GM23338 (cell line): ENCODE measurements at regions not wholly inside any gene's neighbourhood (a gene's known extent, or its start where the extent isn't known, plus 50 kb on each side); places are given as distances from the start of the nearest gene placed in this dataset.

Experiments
- TF ChIP-seq, protein P1 (sequence below), 2 experiments: fragments of 200-600 bp in 1 of 2; sonication (generic) in 1 of 2; conservative IDR thresholded peaks; 2 replicates each; pipeline versions ENCODE4 v1.5.1 to v1.6.1; 2016 to 2017; ENCODE audit warnings: antibody characterized with exemption in 2 of 2, low read depth in 2 of 2, mild to moderate bottlenecking in 2 of 2, moderate library complexity in 1 of 2
- TF ChIP-seq, protein P2 (sequence below): IDR thresholded peaks from one replicate; pipeline ENCODE4 v1.6.1; 2018; ENCODE audit warnings: antibody characterized with exemption; ENCODE audit not compliant: unreplicated experiment

- TF ChIP-seq, protein P1, sequence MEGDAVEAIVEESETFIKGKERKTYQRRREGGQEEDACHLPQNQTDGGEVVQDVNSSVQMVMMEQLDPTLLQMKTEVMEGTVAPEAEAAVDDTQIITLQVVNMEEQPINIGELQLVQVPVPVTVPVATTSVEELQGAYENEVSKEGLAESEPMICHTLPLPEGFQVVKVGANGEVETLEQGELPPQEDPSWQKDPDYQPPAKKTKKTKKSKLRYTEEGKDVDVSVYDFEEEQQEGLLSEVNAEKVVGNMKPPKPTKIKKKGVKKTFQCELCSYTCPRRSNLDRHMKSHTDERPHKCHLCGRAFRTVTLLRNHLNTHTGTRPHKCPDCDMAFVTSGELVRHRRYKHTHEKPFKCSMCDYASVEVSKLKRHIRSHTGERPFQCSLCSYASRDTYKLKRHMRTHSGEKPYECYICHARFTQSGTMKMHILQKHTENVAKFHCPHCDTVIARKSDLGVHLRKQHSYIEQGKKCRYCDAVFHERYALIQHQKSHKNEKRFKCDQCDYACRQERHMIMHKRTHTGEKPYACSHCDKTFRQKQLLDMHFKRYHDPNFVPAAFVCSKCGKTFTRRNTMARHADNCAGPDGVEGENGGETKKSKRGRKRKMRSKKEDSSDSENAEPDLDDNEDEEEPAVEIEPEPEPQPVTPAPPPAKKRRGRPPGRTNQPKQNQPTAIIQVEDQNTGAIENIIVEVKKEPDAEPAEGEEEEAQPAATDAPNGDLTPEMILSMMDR (conservative IDR thresholded peaks at IDR 0.05; ENCODE audit: low read depth in 2 of 2) = no peak
- TF ChIP-seq, protein P2, sequence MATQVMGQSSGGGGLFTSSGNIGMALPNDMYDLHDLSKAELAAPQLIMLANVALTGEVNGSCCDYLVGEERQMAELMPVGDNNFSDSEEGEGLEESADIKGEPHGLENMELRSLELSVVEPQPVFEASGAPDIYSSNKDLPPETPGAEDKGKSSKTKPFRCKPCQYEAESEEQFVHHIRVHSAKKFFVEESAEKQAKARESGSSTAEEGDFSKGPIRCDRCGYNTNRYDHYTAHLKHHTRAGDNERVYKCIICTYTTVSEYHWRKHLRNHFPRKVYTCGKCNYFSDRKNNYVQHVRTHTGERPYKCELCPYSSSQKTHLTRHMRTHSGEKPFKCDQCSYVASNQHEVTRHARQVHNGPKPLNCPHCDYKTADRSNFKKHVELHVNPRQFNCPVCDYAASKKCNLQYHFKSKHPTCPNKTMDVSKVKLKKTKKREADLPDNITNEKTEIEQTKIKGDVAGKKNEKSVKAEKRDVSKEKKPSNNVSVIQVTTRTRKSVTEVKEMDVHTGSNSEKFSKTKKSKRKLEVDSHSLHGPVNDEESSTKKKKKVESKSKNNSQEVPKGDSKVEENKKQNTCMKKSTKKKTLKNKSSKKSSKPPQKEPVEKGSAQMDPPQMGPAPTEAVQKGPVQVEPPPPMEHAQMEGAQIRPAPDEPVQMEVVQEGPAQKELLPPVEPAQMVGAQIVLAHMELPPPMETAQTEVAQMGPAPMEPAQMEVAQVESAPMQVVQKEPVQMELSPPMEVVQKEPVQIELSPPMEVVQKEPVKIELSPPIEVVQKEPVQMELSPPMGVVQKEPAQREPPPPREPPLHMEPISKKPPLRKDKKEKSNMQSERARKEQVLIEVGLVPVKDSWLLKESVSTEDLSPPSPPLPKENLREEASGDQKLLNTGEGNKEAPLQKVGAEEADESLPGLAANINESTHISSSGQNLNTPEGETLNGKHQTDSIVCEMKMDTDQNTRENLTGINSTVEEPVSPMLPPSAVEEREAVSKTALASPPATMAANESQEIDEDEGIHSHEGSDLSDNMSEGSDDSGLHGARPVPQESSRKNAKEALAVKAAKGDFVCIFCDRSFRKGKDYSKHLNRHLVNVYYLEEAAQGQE = no peak
Measured at GRCh38 chr13:38618336-38618735, 68.5 kb upstream of the FREM2 start.
